HEK293 (cell line): ENCODE measurements at regions not wholly inside any gene's neighbourhood (a gene's known extent, or its start where the extent isn't known, plus 50 kb on each side); places are given as distances from the start of the nearest gene placed in this dataset.

Source experiments
- CTCF ChIP-seq: fragments of 450-650 bp; formaldehyde crosslinking; IDR thresholded peaks from 2 replicates; pipeline ENCODE4 v1.5.1; 2016; ENCODE audit warnings: missing biosample characterization, missing genetic modification characterization
- ELK4 ChIP-seq: IDR thresholded peaks from 2 replicates; pipeline ENCODE4 v1.6.1; 2011; ENCODE audit warnings: mild to moderate bottlenecking, low read depth, low read length, borderline replicate concordance
- YY1 ChIP-seq: fragments of 450-650 bp; formaldehyde crosslinking; IDR thresholded peaks from 2 replicates; pipeline ENCODE4 v1.5.1; 2018; ENCODE audit warnings: missing biosample characterization, missing genetic modification characterization
- ZBTB21 ChIP-seq: fragments of 450-650 bp; formaldehyde crosslinking; IDR thresholded peaks from 2 replicates; pipeline ENCODE4 v1.5.1; 2017; ENCODE audit warnings: missing biosample characterization, missing genetic modification characterization
- ZNF146 ChIP-seq: fragments of 450-650 bp; formaldehyde crosslinking; IDR thresholded peaks from 2 replicates; pipeline ENCODE4 v1.5.1; 2016; ENCODE audit warnings: missing biosample characterization, missing genetic modification characterization
- ZNF24 ChIP-seq: fragments of 450-650 bp; formaldehyde crosslinking; IDR thresholded peaks from 2 replicates; pipeline ENCODE4 v1.5.1; 2016; ENCODE audit warnings: missing biosample characterization, missing genetic modification characterization
- ZNF37A ChIP-seq: fragments of 450-650 bp; IDR thresholded peaks from 2 replicates; pipeline ENCODE4 v1.5.1; 2018; ENCODE audit warnings: missing biosample characterization, missing genetic modification characterization
- ZNF510 ChIP-seq: fragments of 450-650 bp; formaldehyde crosslinking; IDR thresholded peaks from 2 replicates; pipeline ENCODE4 v1.5.1; 2018; ENCODE audit warnings: mild to moderate bottlenecking, missing genetic modification characterization, missing biosample characterization; ENCODE audit not compliant: insufficient replicate concordance
- ZNF521 ChIP-seq: fragments of 450-650 bp; formaldehyde crosslinking; IDR thresholded peaks from 2 replicates; pipeline ENCODE4 v1.5.1; 2017; ENCODE audit warnings: missing biosample characterization, mild to moderate bottlenecking, missing genetic modification characterization
- ZNF639 ChIP-seq: fragments of 450-650 bp; formaldehyde crosslinking; IDR thresholded peaks from 2 replicates; pipeline ENCODE4 v1.5.1; 2016; ENCODE audit warnings: missing biosample characterization, missing genetic modification characterization
- ZSCAN16 ChIP-seq: fragments of 450-650 bp; formaldehyde crosslinking; IDR thresholded peaks from 2 replicates; pipeline ENCODE4 v1.5.1; 2016; ENCODE audit warnings: missing biosample characterization, missing genetic modification characterization

GRCh38 chr14:89635615-89636014, 218.6 kb upstream of the FOXN3 start:
- TF ChIP-seq ZNF24 (no peak), ZNF146 (tag by site-specific recombination) (no peak), ZNF510 (tag by site-specific recombination) (no peak), ZBTB21 (tag by site-specific recombination) (no peak), ZNF639 (no peak), ZNF37A (tag by site-specific recombination) (no peak), ZNF521 (tag by site-specific recombination) (no peak), YY1 (tag by site-specific recombination) (no peak), ZSCAN16 (tag by site-specific recombination) (no peak), ELK4 (no peak), CTCF (tag by site-specific recombination) (no peak)
